ENCODE measurements at regions not wholly inside any gene's neighbourhood (a gene's known extent, or its start where the extent isn't known, plus 50 kb on each side); places are given as distances from the start of the nearest gene placed in this dataset.

- TF ChIP-seq, protein P1, sequence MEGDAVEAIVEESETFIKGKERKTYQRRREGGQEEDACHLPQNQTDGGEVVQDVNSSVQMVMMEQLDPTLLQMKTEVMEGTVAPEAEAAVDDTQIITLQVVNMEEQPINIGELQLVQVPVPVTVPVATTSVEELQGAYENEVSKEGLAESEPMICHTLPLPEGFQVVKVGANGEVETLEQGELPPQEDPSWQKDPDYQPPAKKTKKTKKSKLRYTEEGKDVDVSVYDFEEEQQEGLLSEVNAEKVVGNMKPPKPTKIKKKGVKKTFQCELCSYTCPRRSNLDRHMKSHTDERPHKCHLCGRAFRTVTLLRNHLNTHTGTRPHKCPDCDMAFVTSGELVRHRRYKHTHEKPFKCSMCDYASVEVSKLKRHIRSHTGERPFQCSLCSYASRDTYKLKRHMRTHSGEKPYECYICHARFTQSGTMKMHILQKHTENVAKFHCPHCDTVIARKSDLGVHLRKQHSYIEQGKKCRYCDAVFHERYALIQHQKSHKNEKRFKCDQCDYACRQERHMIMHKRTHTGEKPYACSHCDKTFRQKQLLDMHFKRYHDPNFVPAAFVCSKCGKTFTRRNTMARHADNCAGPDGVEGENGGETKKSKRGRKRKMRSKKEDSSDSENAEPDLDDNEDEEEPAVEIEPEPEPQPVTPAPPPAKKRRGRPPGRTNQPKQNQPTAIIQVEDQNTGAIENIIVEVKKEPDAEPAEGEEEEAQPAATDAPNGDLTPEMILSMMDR (IDR thresholded peaks at IDR 0.05): no peak
- TF ChIP-seq POLR2AphosphoS5 (IDR thresholded peaks at IDR 0.05; ENCODE audit: insufficient read depth in 1 of 2, low read depth in 1 of 2): no peak
These were observed 436.5 kb upstream of the MGMT start for GRCh38 chr10:129030603-129030895.
